ENCODE measurements at regions not wholly inside any gene's neighbourhood (a gene's known extent, or its start where the extent isn't known, plus 50 kb on each side); places are given as distances from the start of the nearest gene placed in this dataset.

GRCh38 chr15:95492388-95493070, 838.0 kb upstream of the NR2F2 start:
- no peak for DNase-seq (ENCODE audit: low read depth)

- no peak for DNase-seq (ENCODE audit: low read depth)
These were observed 835.4 kb upstream of the NR2F2 start for GRCh38 chr15:95494971-95495541.

GRCh38 chr15:95497634-95498033, 832.9 kb upstream of the NR2F2 start:
- DNase-seq (ENCODE audit: low read depth), result no peak

GRCh38 chr15:95498961-95499360, 831.5 kb upstream of the NR2F2 start:
- DNase-seq (ENCODE audit: low read depth), result no peak

- DNase-seq (ENCODE audit: low read depth), result no peak
These were observed 831.1 kb upstream of the NR2F2 start for GRCh38 chr15:95499397-95499796.

GRCh38 chr15:95501865-95502264, 828.6 kb upstream of the NR2F2 start:
- no peak for DNase-seq (ENCODE audit: low read depth)

- no peak for DNase-seq (ENCODE audit: low read depth)
These were observed 827.4 kb upstream of the NR2F2 start for GRCh38 chr15:95503107-95503506.

GRCh38 chr15:95503640-95504225, 826.8 kb upstream of the NR2F2 start:
- DNase-seq (ENCODE audit: low read depth), result no peak

GRCh38 chr15:95511671-95512070, 818.8 kb upstream of the NR2F2 start:
- DNase-seq (ENCODE audit: low read depth), result no peak

GRCh38 chr15:95512906-95513305, 817.6 kb upstream of the NR2F2 start:
- DNase-seq (ENCODE audit: low read depth), result no peak

- no peak for DNase-seq (ENCODE audit: low read depth)
These were observed 810.6 kb upstream of the NR2F2 start for GRCh38 chr15:95519887-95520286.

- no peak for DNase-seq (ENCODE audit: low read depth)
These were observed 810.0 kb upstream of the NR2F2 start for GRCh38 chr15:95520511-95520910.

GRCh38 chr15:95520922-95521321, 809.6 kb upstream of the NR2F2 start:
- no peak for DNase-seq (ENCODE audit: low read depth)

GRCh38 chr15:95522533-95522932, 808.0 kb upstream of the NR2F2 start:
- no peak for DNase-seq (ENCODE audit: low read depth)

GRCh38 chr15:95528920-95529319, 801.6 kb upstream of the NR2F2 start:
- no peak for DNase-seq (ENCODE audit: low read depth)

GRCh38 chr15:95536638-95537037, 793.9 kb upstream of the NR2F2 start:
- no peak for DNase-seq (ENCODE audit: low read depth)

- DNase-seq (ENCODE audit: low read depth), result no peak
These were observed 791.8 kb upstream of the NR2F2 start for GRCh38 chr15:95538693-95539092.

GRCh38 chr15:95541301-95541700, 789.2 kb upstream of the NR2F2 start:
- no peak for DNase-seq (ENCODE audit: low read depth)

GRCh38 chr15:95549168-95549738, 781.2 kb upstream of the NR2F2 start:
- DNase-seq (ENCODE audit: low read depth), result no peak

- no peak for DNase-seq (ENCODE audit: low read depth)
These were observed 779.8 kb upstream of the NR2F2 start for GRCh38 chr15:95550702-95551101.

GRCh38 chr15:95556225-95556624, 774.3 kb upstream of the NR2F2 start:
- DNase-seq (ENCODE audit: low read depth), result no peak

GRCh38 chr15:95556866-95557225, 773.7 kb upstream of the NR2F2 start:
- DNase-seq (ENCODE audit: low read depth), result no peak

GRCh38 chr15:95557226-95558046, 773.1 kb upstream of the NR2F2 start:
- no peak for DNase-seq (ENCODE audit: low read depth)
